WI38 (cell line): ENCODE measurements at regions not wholly inside any gene's neighbourhood (a gene's known extent, or its start where the extent isn't known, plus 50 kb on each side); places are given as distances from the start of the nearest gene placed in this dataset.
A peak's percentile ranks its signal among the peaks of the same experiment; 100 is the strongest.

ENCODE experiments used
- H3K4me3 ChIP-seq: 2 replicates; pipeline ENCODE4 v1.5.1; 2011; ENCODE audit warnings: low read depth, mild to moderate bottlenecking, control low read depth, low read length
- CTCF ChIP-seq: IDR thresholded peaks from 2 replicates; pipeline ENCODE4 v1.5.1; 2012; ENCODE audit warnings: low read depth, mild to moderate bottlenecking, control low read depth, low read length

DNA sequence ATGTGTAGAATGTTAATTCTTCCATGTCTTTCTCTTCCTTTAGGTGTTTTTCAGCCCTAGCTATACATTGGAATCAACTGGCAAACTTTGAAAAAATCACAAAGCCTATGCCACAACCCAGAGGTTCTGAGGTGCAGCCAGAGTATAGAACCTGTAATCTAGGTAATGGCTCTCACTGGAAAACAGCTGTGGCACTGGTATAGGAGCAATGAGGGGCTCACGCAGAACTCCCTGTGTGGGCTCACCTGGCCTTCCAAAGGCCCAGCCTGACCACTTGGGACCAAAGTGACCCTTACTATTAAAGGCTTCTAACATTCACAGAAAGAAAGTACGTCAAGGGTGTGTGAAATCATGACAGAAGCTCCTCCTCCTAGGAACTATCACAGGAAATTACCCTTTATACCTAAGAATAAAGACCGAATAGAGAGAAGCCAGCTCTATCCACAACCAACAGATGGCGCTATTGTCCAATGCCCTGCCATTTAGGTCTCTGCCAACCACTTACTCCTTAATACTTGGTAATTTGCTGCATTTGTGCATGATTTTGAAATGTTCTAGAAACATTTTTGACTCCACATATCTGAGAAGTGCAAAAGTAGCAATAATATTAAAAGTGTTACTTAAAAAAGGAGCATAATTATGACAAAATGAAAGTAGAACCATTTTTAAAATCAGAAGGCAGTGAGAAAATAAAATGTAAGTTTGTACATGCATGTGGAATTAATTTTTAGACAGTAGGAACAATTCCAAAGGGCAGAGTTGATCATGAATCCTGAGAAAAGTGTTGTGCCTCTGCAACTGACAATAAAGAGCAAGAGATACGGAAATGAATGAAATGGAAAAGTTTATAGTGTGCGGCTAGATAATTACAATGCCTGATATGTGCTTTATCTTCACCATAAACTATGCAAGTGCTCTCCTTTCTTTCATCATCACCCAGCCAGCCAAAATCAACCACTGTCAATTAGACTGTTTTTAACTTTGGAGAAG is 93.1 kb upstream of the HAO2 start:
- no peak overlapping the region for H3K4me3 ChIP-seq
- peak; percentile 89 for TF ChIP-seq CTCF

DNA sequence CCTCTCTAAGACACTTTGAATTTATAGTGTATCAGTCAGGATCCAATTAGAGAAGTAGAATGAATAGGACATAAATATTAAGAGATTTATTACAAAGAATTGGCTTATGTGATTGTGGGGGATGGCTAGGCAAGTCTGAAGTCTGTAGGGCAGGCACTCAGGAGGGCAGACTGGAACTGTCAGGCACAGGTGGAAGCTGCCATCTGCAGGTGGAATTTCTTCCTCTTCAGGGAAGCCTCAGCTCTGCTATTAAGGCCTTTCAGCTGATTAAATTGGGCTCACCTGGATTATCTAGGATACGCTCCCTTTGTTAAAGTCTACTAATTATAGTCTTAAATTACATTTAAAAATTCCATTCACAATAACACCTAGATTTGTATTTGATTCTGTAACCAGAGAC is 92.0 kb upstream of the HAO2 start:
- H3K4me3 ChIP-seq = no peak overlapping the region
- no peak for TF ChIP-seq CTCF

GRCh38 chr1:119279456-119280381 is 88.9 kb upstream of the HAO2 start:
- no peak for TF ChIP-seq CTCF
- no peak overlapping the region for H3K4me3 ChIP-seq

DNA sequence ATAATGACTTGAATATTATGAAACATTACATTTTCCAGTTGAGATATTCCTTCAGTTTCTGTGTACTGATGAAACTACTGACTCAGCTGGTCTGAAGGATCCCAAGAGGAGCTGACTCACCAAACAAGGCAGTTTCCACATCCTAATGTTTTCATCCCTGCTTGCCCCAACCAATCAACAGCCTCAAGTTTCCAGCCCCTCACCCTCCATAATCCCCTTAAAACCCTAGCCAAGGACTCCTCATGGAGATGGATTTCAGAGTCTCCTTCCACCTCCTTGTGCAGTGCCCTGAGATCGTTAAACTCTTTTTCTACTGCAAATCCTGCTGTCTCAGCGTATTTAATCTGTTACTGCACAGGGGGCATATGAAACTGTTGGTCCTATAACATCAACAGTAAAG is 83.1 kb upstream of the HAO2 start:
- TF ChIP-seq CTCF = no peak
- H3K4me3 ChIP-seq = no peak overlapping the region

DNA sequence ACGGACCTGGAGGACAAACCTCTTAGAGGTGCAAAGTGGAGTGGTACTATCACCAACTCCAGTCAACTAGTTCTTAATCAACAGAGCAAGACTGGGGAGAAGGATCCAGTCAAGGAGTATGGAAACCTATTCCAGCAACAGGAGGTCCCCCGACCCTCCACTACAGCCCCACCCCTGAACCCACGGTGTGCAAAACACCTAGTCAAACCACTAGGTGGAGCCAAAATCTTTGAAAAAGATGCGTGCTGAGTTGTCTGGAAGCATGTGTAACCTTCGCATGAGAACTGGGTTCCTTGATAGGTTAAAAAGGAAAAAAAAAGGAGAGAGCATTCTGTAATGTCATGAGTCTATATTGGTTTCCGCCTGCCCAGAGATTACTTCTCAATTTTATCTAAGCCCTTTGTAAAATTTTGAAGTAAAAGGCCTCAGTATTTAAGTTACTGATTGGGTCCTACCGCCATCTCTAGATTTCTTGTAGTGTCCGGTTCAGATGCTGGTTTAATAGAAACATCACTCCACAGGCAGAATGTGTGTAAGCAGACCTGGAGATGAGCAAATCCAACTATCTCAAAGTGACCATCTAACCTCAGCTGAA is 81.9 kb upstream of the HAO2 start:
- peak; percentile 25; the same call in 1 of the 2 replicates for TF ChIP-seq CTCF
- H3K4me3 ChIP-seq = no peak overlapping the region

DNA sequence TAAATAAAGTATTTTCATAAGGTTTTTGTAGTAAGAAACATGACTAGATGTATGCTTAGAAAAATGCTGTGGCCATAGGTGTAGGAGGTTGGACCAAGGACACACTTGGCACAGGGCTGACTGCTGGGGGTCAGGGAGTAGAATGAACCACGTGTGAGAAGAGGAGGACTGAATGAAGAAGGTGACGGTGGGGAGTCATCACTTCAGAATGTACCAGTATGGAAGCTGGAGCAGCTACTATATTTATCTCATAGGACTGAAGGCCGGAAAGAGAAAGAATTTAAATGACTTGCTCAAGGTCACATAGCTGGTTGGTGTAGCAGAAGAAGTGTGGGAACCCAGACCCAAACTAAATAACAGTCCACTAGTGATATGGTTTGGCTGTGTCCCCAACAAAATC is 79.8 kb upstream of the HAO2 start:
- TF ChIP-seq CTCF = no peak
- no peak overlapping the region for H3K4me3 ChIP-seq
